SJSA1 (cell line): ENCODE measurements at regions not wholly inside any gene's neighbourhood (a gene's known extent, or its start where the extent isn't known, plus 50 kb on each side); places are given as distances from the start of the nearest gene placed in this dataset.

Experiments
- DNase-seq, 2 experiments: peaks; one replicate each; pipeline ENCODE4 v3.0.0-alpha.2; 2015 to 2020; ENCODE audit warnings: low spot score in 2 of 2, low read depth in 1 of 2
- H3K27ac ChIP-seq: fragments of 250-450 bp; sonication (Bioruptor Pico); 2 replicates; pipeline ENCODE4 v1.5.1; 2020; ENCODE audit warnings: mild to moderate bottlenecking, moderate library complexity
- H3K27me3 ChIP-seq: fragments of 250-450 bp; sonication (Bioruptor Pico); replicated peaks from 2 replicates; pipeline ENCODE4 v1.5.1; 2020; ENCODE audit warnings: mild to moderate bottlenecking, moderate library complexity
- H3K36me3 ChIP-seq: fragments of 250-450 bp; sonication (Bioruptor Pico); 2 replicates; pipeline ENCODE4 v1.5.1; 2020; ENCODE audit warnings: mild to moderate bottlenecking
- H3K4me1 ChIP-seq: fragments of 250-450 bp; sonication (Bioruptor Pico); replicated peaks from 2 replicates; pipeline ENCODE4 v1.6.1; 2021; ENCODE audit warnings: mild to moderate bottlenecking
- H3K4me3 ChIP-seq: fragments of 250-450 bp; sonication (Bioruptor Pico); 2 replicates; pipeline ENCODE4 v1.5.1; 2020; ENCODE audit warnings: mild to moderate bottlenecking
- H3K9me3 ChIP-seq: fragments of 250-450 bp; sonication (Bioruptor Pico); replicated peaks from 2 replicates; pipeline ENCODE4 v1.5.1; 2020; ENCODE audit warnings: mild to moderate bottlenecking

DNA sequence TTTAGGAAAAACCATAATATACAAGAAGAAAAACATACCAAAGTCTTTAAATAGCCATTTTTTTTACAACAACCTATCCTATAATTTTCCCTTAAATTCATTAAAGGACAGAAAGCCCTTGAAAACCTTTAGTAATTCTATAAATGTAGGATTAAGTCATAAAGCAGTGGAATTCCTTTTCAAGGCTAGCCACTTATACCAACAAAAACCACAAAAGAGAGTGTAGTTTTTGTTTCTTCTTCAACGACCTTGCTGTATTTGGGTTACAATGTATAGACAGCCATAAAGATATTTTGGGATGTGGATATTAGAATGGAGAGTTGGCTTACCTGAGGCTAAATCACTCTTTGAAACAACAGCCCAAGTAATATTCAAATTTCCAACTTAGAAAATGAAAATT is 296.6 kb upstream of the CDIN1 start:
- Histone ChIP-seq H3K9me3 (peaks cover 6% of the 10 kb centered on the region), H3K27ac (no peak overlapping the region), H3K36me3 (no peaks in the 10 kb centered on the region), H3K27me3 (no peaks in the 10 kb centered on the region), H3K4me1 (no peaks in the 10 kb centered on the region), H3K4me3 (no peak overlapping the region)
- no peak for DNase-seq

- Histone ChIP-seq H3K4me1 (no peaks in the 10 kb centered on the region), H3K27ac (no peak overlapping the region), H3K36me3 (no peaks in the 10 kb centered on the region), H3K27me3 (no peaks in the 10 kb centered on the region), H3K9me3 (no peaks in the 10 kb centered on the region; the same call in 1 of the 2 replicates), H3K4me3 (no peak overlapping the region)
- DNase-seq = no peak
Observed at GRCh38 chr15:36284911-36285310, 294.5 kb upstream of the CDIN1 start.

- H3K27me3 ChIP-seq = peaks cover 12% of the 10 kb centered on the region; the same call in 1 of the 2 replicates
- H3K27ac ChIP-seq = no peak overlapping the region
- no peaks in the 10 kb centered on the region for H3K4me1 ChIP-seq
- DNase-seq = no peak
- H3K4me3 ChIP-seq = no peak overlapping the region
- no peaks in the 10 kb centered on the region for H3K36me3 ChIP-seq
- H3K9me3 ChIP-seq = no peaks in the 10 kb centered on the region
Observed at GRCh38 chr15:36291501-36291900, 287.9 kb upstream of the CDIN1 start.

- Histone ChIP-seq H3K27me3 (peaks cover 15% of the 10 kb centered on the region), H3K9me3 (no peaks in the 10 kb centered on the region), H3K4me3 (no peak overlapping the region), H3K27ac (no peak overlapping the region), H3K4me1 (no peaks in the 10 kb centered on the region), H3K36me3 (no peaks in the 10 kb centered on the region)
- no peak for DNase-seq
Observed at GRCh38 chr15:36294359-36294758, 285.1 kb upstream of the CDIN1 start.

GRCh38 chr15:36301947-36302346 is 277.5 kb upstream of the CDIN1 start:
- Histone ChIP-seq H3K27ac (no peak overlapping the region), H3K9me3 (no peaks in the 10 kb centered on the region), H3K4me3 (no peak overlapping the region), H3K27me3 (no peaks in the 10 kb centered on the region; the same call in 1 of the 2 replicates), H3K36me3 (no peaks in the 10 kb centered on the region), H3K4me1 (no peaks in the 10 kb centered on the region)
- DNase-seq = no peak

DNA sequence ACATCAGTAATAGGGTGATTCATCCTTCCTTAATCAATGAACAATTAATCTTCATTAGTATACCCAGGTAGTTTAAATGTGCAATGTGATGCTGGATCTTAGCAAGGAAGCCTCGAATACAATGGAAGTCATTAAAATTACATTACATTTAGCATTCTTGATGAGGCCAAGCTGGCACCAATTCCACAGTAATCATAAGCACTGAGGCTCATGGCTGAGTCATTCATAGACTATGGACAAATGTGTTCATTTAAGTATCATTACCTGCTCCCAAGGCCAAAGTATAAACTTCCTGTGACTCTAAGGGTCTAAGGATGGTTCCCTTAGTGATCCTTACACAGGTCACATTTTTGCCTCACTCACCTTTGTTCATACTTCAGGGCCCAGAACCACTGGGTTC is 266.4 kb upstream of the CDIN1 start:
- Histone ChIP-seq H3K36me3 (no peaks in the 10 kb centered on the region), H3K27me3 (no peaks in the 10 kb centered on the region), H3K4me1 (no peaks in the 10 kb centered on the region), H3K9me3 (no peaks in the 10 kb centered on the region), H3K4me3 (no peak overlapping the region), H3K27ac (no peak overlapping the region)
- DNase-seq = no peak

DNA sequence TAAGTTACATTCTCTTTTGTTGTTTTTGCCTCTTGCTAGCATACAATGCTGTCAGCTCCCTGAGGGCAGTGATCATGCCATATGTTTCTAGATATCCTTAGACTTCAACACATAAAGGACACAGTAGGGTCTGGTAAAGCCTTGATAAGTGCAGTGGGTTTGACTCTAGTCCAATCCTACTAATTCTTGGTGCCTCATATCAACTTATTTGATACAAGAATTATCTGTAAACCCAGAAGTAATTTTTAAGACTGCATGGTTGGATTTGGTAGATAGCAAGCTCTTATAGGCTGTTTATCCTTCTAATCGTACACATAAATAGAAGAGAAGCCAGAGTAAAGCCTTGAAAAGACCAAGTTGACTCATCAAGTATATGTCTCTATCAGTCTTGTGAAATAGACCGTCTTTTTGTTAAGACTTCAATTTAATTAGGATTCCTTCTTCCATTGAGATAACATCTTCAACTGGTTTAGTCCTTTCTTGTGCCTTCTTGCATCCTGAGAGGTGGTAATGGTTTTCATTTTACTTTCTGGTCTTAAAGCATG is 265.6 kb upstream of the CDIN1 start:
- H3K27ac ChIP-seq = no peak overlapping the region
- DNase-seq = no peak
- H3K36me3 ChIP-seq = no peaks in the 10 kb centered on the region
- H3K27me3 ChIP-seq = no peaks in the 10 kb centered on the region
- no peak overlapping the region for H3K4me3 ChIP-seq
- no peaks in the 10 kb centered on the region for H3K4me1 ChIP-seq
- no peaks in the 10 kb centered on the region for H3K9me3 ChIP-seq

DNA sequence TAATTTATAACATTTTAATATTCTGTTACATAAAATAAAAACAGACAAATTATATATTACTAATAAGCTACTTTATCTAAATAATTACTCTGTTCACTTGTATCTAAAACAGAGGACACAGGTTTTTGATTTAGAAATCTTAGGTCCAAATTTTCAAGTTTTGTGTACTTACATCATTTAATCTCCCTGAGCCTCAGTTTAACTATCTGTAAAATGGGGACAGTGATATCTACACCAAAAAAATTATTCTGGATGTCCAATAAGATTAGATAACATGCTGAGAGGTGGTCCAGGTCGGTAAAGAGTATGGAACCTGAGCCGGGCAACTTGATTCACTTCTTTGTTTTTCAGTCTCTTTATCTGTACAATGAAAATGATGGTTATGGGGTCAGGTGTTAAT is 263.8 kb upstream of the CDIN1 start:
- Histone ChIP-seq H3K4me3 (no peak overlapping the region), H3K27me3 (no peaks in the 10 kb centered on the region), H3K4me1 (no peaks in the 10 kb centered on the region), H3K27ac (no peak overlapping the region), H3K36me3 (no peaks in the 10 kb centered on the region), H3K9me3 (no peaks in the 10 kb centered on the region)
- no peak for DNase-seq

DNA sequence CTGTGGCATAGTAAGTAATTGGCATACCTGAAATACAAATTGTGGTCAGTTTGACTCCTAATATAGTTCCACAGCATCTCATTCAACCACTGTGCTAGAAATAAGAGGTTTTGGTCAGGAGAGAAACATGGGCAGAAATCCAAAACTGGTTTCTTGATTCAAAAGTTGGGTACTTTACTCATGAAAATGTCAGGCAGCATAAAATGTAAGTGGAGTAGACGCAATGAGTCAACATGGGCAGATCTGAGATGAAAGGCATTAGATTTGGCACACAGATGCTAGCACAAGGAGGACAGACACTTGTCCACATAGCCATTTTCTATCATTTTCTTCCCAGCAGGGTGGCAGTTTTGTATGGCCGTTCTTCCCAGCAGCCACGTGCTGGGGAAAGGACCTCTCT is 255.8 kb upstream of the CDIN1 start:
- H3K36me3 ChIP-seq = no peaks in the 10 kb centered on the region
- no peak overlapping the region for H3K4me3 ChIP-seq
- H3K4me1 ChIP-seq = no peaks in the 10 kb centered on the region
- H3K27me3 ChIP-seq = no peaks in the 10 kb centered on the region
- H3K9me3 ChIP-seq = no peaks in the 10 kb centered on the region
- H3K27ac ChIP-seq = no peak overlapping the region
- no peak for DNase-seq

GRCh38 chr15:36325206-36325605 is 254.2 kb upstream of the CDIN1 start:
- no peaks in the 10 kb centered on the region for H3K27me3 ChIP-seq

GRCh38 chr15:36329592-36329991 is 249.8 kb upstream of the CDIN1 start:
- Histone ChIP-seq H3K27ac (no peak overlapping the region), H3K9me3 (no peaks in the 10 kb centered on the region), H3K4me1 (peaks cover 31% of the 10 kb centered on the region), H3K4me3 (no peak overlapping the region), H3K36me3 (no peaks in the 10 kb centered on the region), H3K27me3 (no peaks in the 10 kb centered on the region)
- no peak for DNase-seq

More at GRCh38 chr15:36325206-36325605, 254.2 kb upstream of the CDIN1 start:
- Histone ChIP-seq H3K4me1 (no peaks in the 10 kb centered on the region), H3K27ac (no peak overlapping the region), H3K4me3 (no peak overlapping the region), H3K36me3 (no peaks in the 10 kb centered on the region), H3K9me3 (no peaks in the 10 kb centered on the region)
- DNase-seq = no peak

DNA sequence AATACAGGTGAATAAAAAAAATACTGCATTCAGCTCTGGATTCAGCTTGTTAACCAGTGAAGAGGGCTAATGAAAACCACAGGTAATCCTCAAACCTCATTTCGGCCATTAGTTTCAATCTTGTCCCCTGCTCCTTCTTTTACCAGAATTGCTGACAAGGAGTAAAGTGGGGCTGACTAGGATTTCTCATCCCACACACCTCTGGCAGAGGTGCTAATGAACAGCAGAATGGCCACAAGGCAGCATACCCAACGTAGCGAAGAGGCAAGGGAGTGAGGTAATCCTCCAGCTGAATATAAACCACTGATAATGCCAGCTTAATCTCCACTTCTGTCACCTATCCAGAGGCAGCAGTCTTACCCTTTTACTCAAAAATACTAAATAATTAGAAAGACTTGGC is 248.8 kb upstream of the CDIN1 start:
- Histone ChIP-seq H3K4me1 (peaks cover 31% of the 10 kb centered on the region), H3K4me3 (no peak overlapping the region), H3K27ac (peak overlapping the region; percentile 73), H3K9me3 (no peaks in the 10 kb centered on the region), H3K27me3 (no peaks in the 10 kb centered on the region), H3K36me3 (no peaks in the 10 kb centered on the region)
- no peak for DNase-seq

DNA sequence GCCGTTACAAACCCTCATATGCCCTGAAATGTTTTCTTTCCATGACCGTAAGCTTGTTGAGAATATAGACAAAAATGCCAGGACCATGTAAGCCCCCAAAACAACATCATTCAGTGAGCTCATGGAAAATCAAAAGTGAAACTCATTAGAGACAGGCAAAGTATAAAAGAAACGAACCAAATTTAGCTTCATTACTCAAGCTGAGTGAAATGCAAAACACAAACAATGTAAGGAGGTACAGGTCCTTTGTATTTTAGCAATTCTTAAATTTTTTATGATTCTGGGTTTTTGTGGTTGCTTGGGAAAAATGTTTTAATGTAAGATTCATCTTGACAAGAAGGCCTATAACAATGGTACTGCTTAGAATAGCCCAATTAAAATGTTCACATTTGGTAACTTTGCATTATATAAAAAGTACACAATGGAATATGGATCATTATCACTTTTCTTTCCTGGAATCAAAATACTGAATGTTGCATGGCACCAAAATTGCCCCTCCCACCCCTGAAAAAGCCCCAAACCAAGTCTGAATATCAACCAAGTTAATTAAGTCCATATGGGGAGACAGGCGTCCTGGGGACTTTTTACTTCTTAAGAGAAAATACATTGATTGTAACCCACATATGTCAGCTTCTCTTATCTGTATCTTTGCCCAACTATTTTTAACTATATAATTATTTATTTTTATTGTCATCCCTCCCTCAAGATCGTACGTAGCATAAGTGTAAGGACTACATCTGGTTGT is 247.7 kb upstream of the CDIN1 start:
- DNase-seq = peak in 1 of 2 experiments; percentile 70
- H3K4me1 ChIP-seq = peaks cover 31% of the 10 kb centered on the region
- H3K27me3 ChIP-seq = no peaks in the 10 kb centered on the region
- H3K36me3 ChIP-seq = no peaks in the 10 kb centered on the region
- H3K9me3 ChIP-seq = no peaks in the 10 kb centered on the region
- H3K27ac ChIP-seq = peak overlapping the region; percentile 73
- H3K4me3 ChIP-seq = peak overlapping the region; percentile 21

DNA sequence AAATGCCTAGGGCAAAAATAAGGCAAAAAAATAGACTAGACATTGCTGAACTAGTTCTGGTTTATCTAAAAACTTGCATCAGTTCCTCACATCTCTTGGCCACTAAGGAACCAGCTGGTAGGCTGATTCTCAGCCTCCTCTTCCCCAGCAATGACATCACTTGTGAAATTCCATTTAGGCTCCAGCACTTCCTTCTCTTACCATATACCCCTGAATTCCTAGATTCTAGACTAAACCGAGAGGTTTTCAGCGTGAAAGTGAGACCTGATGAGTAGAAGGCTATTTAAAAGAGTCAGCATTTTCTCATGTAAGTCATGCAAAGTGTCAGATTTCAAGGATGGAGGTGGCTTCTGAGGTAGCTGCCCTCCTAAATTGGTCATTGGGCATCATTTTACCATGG is 247.1 kb upstream of the CDIN1 start:
- Histone ChIP-seq H3K9me3 (no peaks in the 10 kb centered on the region), H3K36me3 (no peaks in the 10 kb centered on the region), H3K27ac (peak overlapping the region; percentile 73), H3K4me3 (no peak overlapping the region), H3K27me3 (no peaks in the 10 kb centered on the region), H3K4me1 (peaks cover 31% of the 10 kb centered on the region)
- DNase-seq = peak in 1 of 2 experiments; percentile 46
